IPS-15b (cell line): ENCODE measurements at regions not wholly inside any gene's neighbourhood (a gene's known extent, or its start where the extent isn't known, plus 50 kb on each side); places are given as distances from the start of the nearest gene placed in this dataset.

Source experiments
- H3K27me3 ChIP-seq: one replicate; pipeline ENCODE4 v1.6.1; 2013; ENCODE audit warnings: low read length; ENCODE audit not compliant: control insufficient read depth, insufficient read depth
- H3K36me3 ChIP-seq: one replicate; pipeline ENCODE4 v1.6.1; 2013; ENCODE audit warnings: low read length; ENCODE audit not compliant: control insufficient read depth, insufficient read depth
- H3K4me1 ChIP-seq: one replicate; pipeline ENCODE4 v1.6.1; 2013; ENCODE audit warnings: mild to moderate bottlenecking, low read length; ENCODE audit not compliant: control insufficient read depth, insufficient read depth
- H3K4me3 ChIP-seq: one replicate; pipeline ENCODE4 v1.5.1; 2013; ENCODE audit warnings: low read depth, low read length
- H3K9ac ChIP-seq: one replicate; pipeline ENCODE4 v1.6.1; 2013; ENCODE audit warnings: low read depth, mild to moderate bottlenecking, low read length
- H3K9me3 ChIP-seq: one replicate; pipeline ENCODE4 v1.6.1; 2013; ENCODE audit warnings: mild to moderate bottlenecking, low read length; ENCODE audit not compliant: control insufficient read depth, insufficient read depth

- Histone ChIP-seq H3K27me3 (no peaks in the 10 kb centered on the region), H3K9ac (no peak overlapping the region), H3K9me3 (no peaks in the 10 kb centered on the region), H3K4me1 (no peaks in the 10 kb centered on the region), H3K36me3 (no peaks in the 10 kb centered on the region), H3K4me3 (no peak overlapping the region)
These were observed 417.1 kb upstream of the SOX9 start for GRCh38 chr17:71703701-71704100.

DNA sequence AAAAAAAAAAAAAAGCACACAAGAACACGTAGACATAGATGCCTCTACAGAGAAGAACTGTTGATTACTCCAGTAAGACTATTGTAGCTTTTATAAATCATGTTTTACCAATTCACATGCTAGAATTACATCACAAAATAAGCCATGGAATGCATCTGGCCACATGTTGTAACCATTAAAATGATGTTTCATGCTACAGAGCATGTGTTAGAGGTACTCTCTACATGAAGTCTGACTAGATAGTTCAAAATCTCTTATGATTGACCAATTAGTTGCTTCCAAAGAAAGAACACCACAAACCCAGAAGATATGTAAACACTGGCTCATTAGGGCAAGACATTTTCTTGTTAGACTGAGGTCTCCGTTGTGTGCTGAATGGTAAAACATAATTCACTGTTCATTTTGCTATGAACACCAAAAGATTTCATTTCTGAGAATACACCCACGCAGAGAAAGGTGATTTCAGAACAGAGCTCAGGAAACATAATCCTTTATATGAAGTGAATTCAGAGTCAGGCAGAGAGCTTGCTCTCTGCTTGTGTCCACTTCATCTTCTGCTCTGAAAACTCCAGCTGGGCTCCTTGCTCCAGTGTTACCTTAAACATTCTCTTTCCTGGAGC lies 411.4 kb upstream of the SOX9 start:
- Histone ChIP-seq H3K4me1 (no peaks in the 10 kb centered on the region), H3K27me3 (no peaks in the 10 kb centered on the region), H3K4me3 (no peak overlapping the region), H3K9ac (no peak overlapping the region), H3K36me3 (no peaks in the 10 kb centered on the region), H3K9me3 (no peaks in the 10 kb centered on the region)

DNA sequence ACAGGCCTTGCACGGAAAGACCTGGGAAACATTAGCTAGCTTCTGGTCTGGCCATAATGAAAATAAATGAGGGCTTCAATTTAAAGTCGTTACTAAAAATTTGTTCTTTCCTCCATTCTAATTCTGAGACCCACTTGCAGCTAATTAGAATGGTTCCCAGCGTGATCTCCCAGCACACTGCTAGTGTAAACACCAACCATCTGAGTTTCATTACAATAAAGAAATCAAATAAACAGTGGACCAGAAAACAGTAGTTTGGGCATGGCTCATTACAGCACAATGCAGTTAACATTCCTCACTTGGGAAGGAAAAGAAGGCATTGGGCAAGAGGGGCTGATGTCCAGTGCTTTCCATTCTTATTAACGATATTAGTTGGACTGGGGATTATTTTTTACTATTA lies 410.9 kb upstream of the SOX9 start:
- no peak overlapping the region for H3K4me3 ChIP-seq
- no peaks in the 10 kb centered on the region for H3K36me3 ChIP-seq
- H3K9me3 ChIP-seq = no peaks in the 10 kb centered on the region
- no peaks in the 10 kb centered on the region for H3K4me1 ChIP-seq
- no peak overlapping the region for H3K9ac ChIP-seq
- no peaks in the 10 kb centered on the region for H3K27me3 ChIP-seq

- no peak overlapping the region for H3K4me3 ChIP-seq
- no peaks in the 10 kb centered on the region for H3K4me1 ChIP-seq
These were observed 410.0 kb upstream of the SOX9 start for GRCh38 chr17:71710816-71711215.

GRCh38 chr17:71713846-71714245 lies 407.0 kb upstream of the SOX9 start:
- Histone ChIP-seq H3K9me3 (no peaks in the 10 kb centered on the region), H3K36me3 (no peaks in the 10 kb centered on the region), H3K4me1 (no peaks in the 10 kb centered on the region), H3K27me3 (no peaks in the 10 kb centered on the region), H3K4me3 (no peak overlapping the region), H3K9ac (no peak overlapping the region)

More at GRCh38 chr17:71710816-71711215, 410.0 kb upstream of the SOX9 start:
- no peaks in the 10 kb centered on the region for H3K9me3 ChIP-seq
- no peaks in the 10 kb centered on the region for H3K36me3 ChIP-seq
- no peaks in the 10 kb centered on the region for H3K27me3 ChIP-seq
- H3K9ac ChIP-seq = no peak overlapping the region

DNA sequence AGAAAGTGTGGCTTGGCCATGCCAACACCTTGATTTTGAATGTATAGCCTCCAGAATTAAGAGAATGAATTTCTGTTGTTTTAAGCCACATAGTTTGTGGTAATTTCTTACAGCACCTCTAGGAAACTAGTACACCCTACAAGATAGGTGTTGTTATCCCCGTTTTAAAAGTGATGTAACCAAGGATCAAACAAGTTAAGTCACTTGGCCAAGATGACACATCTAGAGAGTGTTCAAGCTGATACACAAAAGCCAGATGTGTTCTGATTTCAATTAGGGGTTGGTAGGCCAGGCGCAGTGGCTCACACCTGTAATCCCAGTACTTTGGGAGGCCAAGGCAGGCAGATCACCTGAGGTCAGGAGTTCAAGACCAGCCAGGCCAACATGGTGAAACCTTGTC lies 396.5 kb upstream of the SOX9 start:
- Histone ChIP-seq H3K27me3 (no peaks in the 10 kb centered on the region), H3K9ac (no peak overlapping the region), H3K9me3 (no peaks in the 10 kb centered on the region), H3K36me3 (no peaks in the 10 kb centered on the region), H3K4me1 (no peaks in the 10 kb centered on the region), H3K4me3 (no peak overlapping the region)

GRCh38 chr17:71725811-71726210 lies 395.0 kb upstream of the SOX9 start:
- Histone ChIP-seq H3K9me3 (no peaks in the 10 kb centered on the region), H3K4me3 (no peak overlapping the region), H3K27me3 (no peaks in the 10 kb centered on the region), H3K36me3 (no peaks in the 10 kb centered on the region), H3K9ac (no peak overlapping the region), H3K4me1 (no peaks in the 10 kb centered on the region)

GRCh38 chr17:71726341-71726740 lies 394.5 kb upstream of the SOX9 start:
- Histone ChIP-seq H3K4me3 (no peak overlapping the region), H3K27me3 (no peaks in the 10 kb centered on the region), H3K4me1 (no peaks in the 10 kb centered on the region), H3K9ac (no peak overlapping the region), H3K36me3 (no peaks in the 10 kb centered on the region), H3K9me3 (no peaks in the 10 kb centered on the region)

DNA sequence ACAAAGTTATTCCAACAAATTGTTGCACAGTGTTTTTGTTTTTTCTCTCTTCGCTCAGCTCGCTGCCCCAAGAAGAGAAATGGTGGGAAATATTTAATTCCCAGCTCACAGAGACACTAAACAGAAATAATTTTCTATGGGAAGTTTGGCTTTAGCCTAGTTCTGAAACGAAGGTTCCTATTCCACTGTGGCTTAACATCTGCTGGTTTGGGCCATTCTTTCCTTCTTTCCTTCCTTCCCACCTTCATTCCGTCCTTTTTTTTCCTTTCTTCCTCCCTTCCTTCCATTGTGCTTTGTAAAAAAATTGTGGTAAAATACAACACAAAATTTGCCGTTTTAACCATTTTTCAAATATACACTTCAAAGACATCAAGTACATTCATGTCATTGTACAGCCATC lies 393.5 kb upstream of the SOX9 start:
- H3K36me3 ChIP-seq = no peaks in the 10 kb centered on the region
- H3K4me3 ChIP-seq = no peak overlapping the region
- no peaks in the 10 kb centered on the region for H3K27me3 ChIP-seq
- no peaks in the 10 kb centered on the region for H3K4me1 ChIP-seq
- H3K9me3 ChIP-seq = no peaks in the 10 kb centered on the region
- H3K9ac ChIP-seq = no peak overlapping the region

GRCh38 chr17:71727723-71728122 lies 393.1 kb upstream of the SOX9 start:
- no peaks in the 10 kb centered on the region for H3K9me3 ChIP-seq
- no peak overlapping the region for H3K4me3 ChIP-seq
- no peaks in the 10 kb centered on the region for H3K36me3 ChIP-seq
- no peak overlapping the region for H3K9ac ChIP-seq
- no peaks in the 10 kb centered on the region for H3K27me3 ChIP-seq
- no peaks in the 10 kb centered on the region for H3K4me1 ChIP-seq

- H3K9ac ChIP-seq = no peak overlapping the region
- no peak overlapping the region for H3K4me3 ChIP-seq
- no peaks in the 10 kb centered on the region for H3K9me3 ChIP-seq
- no peaks in the 10 kb centered on the region for H3K36me3 ChIP-seq
- H3K4me1 ChIP-seq = no peaks in the 10 kb centered on the region
- no peaks in the 10 kb centered on the region for H3K27me3 ChIP-seq
These were observed 389.9 kb upstream of the SOX9 start for GRCh38 chr17:71730871-71731270.

GRCh38 chr17:71735893-71736292 lies 384.9 kb upstream of the SOX9 start:
- Histone ChIP-seq H3K27me3 (no peaks in the 10 kb centered on the region), H3K36me3 (no peaks in the 10 kb centered on the region), H3K4me3 (no peak overlapping the region), H3K9me3 (no peaks in the 10 kb centered on the region), H3K4me1 (no peaks in the 10 kb centered on the region), H3K9ac (no peak overlapping the region)
